Thyroid gland (tissue), 4 donors: ENCODE measurements at regions not wholly inside any gene's neighbourhood (a gene's known extent, or its start where the extent isn't known, plus 50 kb on each side); places are given as distances from the start of the nearest gene placed in this dataset.

Source experiments
- DNase-seq, 2 donors: peaks; one replicate each; pipeline ENCODE4 v3.0.0-alpha.2; 2019
- H3K27ac ChIP-seq, 3 donors: fragments of 200-600 bp; sonication (generic); 1 replicate in 2 of 3; 2 replicates in 1 of 3; pipeline ENCODE4 v1.5.1; 2016 to 2019; ENCODE audit warnings: mild to moderate bottlenecking in 1 of 3, moderate library complexity in 1 of 3
- H3K27me3 ChIP-seq: fragments of 200-600 bp; sonication (generic); one replicate; pipeline ENCODE4 v1.5.1; 2019
- H3K36me3 ChIP-seq, 2 donors: fragments of 200-600 bp; sonication (generic); one replicate each; pipeline ENCODE4 v1.5.1; 2016 to 2019
- H3K4me1 ChIP-seq, 2 donors: fragments of 200-600 bp; sonication (generic); one replicate each; pipeline ENCODE4 v1.5.1; 2017 to 2019
- H3K4me3 ChIP-seq, 3 donors: fragments of 200-600 bp; sonication (generic); replicated peaks in 1 of 3; 1 replicate in 2 of 3; 2 replicates in 1 of 3; pipeline ENCODE4 v1.5.1; 2016; ENCODE audit warnings: mild to moderate bottlenecking in 1 of 3
- H3K9me3 ChIP-seq: fragments of 200-600 bp; sonication (generic); one replicate; pipeline ENCODE4 v1.5.1; 2017
- CTCF ChIP-seq, 6 experiments: fragments of 200-600 bp in 3 of 6; fragments of 450-650 bp in 3 of 6; sonication (generic) in 3 of 6; IDR thresholded peaks; one replicate each; pipeline ENCODE4 v1.5.1; 2016 to 2019; ENCODE audit warnings: antibody characterized with exemption in 6 of 6, mild to moderate bottlenecking in 2 of 6, inconsistent platforms in 1 of 6, moderate library complexity in 1 of 6
- POLR2A ChIP-seq, 2 donors: fragments of 450-650 bp; IDR thresholded peaks; one replicate each; pipeline ENCODE4 v1.6.1; 2017; ENCODE audit warnings: antibody characterized with exemption in 2 of 2, mild to moderate bottlenecking in 2 of 2, moderate library complexity in 1 of 2
- WGBS, 2 donors: methylation state at CpG; one replicate each; pipeline ENCODE4 v1.1.5; 2017; 5-methylcytosine and 5-hydroxymethylcytosine counted together
- intact Hi-C: fragments of 100-400 bp; cut with DNase I; formaldehyde crosslinking; loops from one replicate; pipeline ENCODE4 v1.15.1; 2023

- H3K27ac ChIP-seq: peak overlapping the region; percentile 8 to 56 (median 41)
- TF ChIP-seq POLR2A (IDR thresholded peaks at IDR 0.05): no peak
- no peak for TF ChIP-seq CTCF (IDR thresholded peaks at IDR 0.05)
- DNase-seq: no peak
- intact Hi-C loops: loop anchor here (5.0 to 10.0 kb wide), 2 partner anchors 48 to 80 kb away; no protein-coding TSS in a partner anchor
- peaks cover under 1 to 2% of the 10 kb centered on the region in 2 donors for H3K36me3 ChIP-seq
- H3K9me3 ChIP-seq: no peaks in the 10 kb centered on the region
- 36 to 74% methylated on average over 6 to 12 of the region's 13 CpGs for WGBS, 2 donors
- H3K4me3 ChIP-seq: no peak overlapping the region
- H3K4me1 ChIP-seq: peaks cover 11 to 41% of the 10 kb centered on the region in 2 donors
- H3K27me3 ChIP-seq: no peaks in the 10 kb centered on the region
Observed at GRCh38 chr22:25364736-25365241, 145.3 kb downstream of the CRYBB2 start.

- no peaks in the 10 kb centered on the region for H3K27me3 ChIP-seq
- DNase-seq: no peak
- H3K9me3 ChIP-seq: no peaks in the 10 kb centered on the region
- H3K27ac ChIP-seq: peak overlapping the region in 1 of 3 donors; percentile 56
- H3K4me1 ChIP-seq: peaks cover 11 to 41% of the 10 kb centered on the region in 2 donors
- intact Hi-C loops: loop anchor here (5.0 to 10.0 kb wide), 2 partner anchors 47 to 79 kb away; no protein-coding TSS in a partner anchor
- H3K36me3 ChIP-seq: no peaks in the 10 kb centered on the region
- 73 to 85% methylated on average over 16 to 18 of the region's 34 CpGs for WGBS, 2 donors
- TF ChIP-seq POLR2A (IDR thresholded peaks at IDR 0.05): no peak
- no peak for TF ChIP-seq CTCF (IDR thresholded peaks at IDR 0.05)
- H3K4me3 ChIP-seq: no peak overlapping the region
Observed at GRCh38 chr22:25365491-25366261, 146.2 kb downstream of the CRYBB2 start.

- 80 to 88% methylated on average over 2 to 8 of the region's 10 CpGs for WGBS, 2 donors
- no peaks in the 10 kb centered on the region for H3K9me3 ChIP-seq
- no peak for DNase-seq
- TF ChIP-seq CTCF (IDR thresholded peaks at IDR 0.05): no peak
- TF ChIP-seq POLR2A (IDR thresholded peaks at IDR 0.05): no peak
- no peaks in the 10 kb centered on the region for H3K27me3 ChIP-seq
- no peaks in the 10 kb centered on the region for H3K36me3 ChIP-seq
- intact Hi-C loops: loop anchor here (5.0 to 10.0 kb wide), 2 partner anchors 46 to 78 kb away; no protein-coding TSS in a partner anchor
- H3K27ac ChIP-seq: peak overlapping the region in 1 of 3 donors; percentile 38
- peaks cover 11 to 41% of the 10 kb centered on the region in 2 donors for H3K4me1 ChIP-seq
- no peak overlapping the region for H3K4me3 ChIP-seq
Observed at GRCh38 chr22:25366408-25366807, 147.0 kb downstream of the CRYBB2 start.

- H3K4me3 ChIP-seq: no peak overlapping the region
- H3K4me1 ChIP-seq: peaks cover 11 to 39% of the 10 kb centered on the region in 2 donors
- no peaks in the 10 kb centered on the region for H3K9me3 ChIP-seq
- no peak overlapping the region for H3K27ac ChIP-seq
- WGBS, 2 donors: 92 to 94% methylated on average over 15 to 19 of the region's 20 CpGs
- TF ChIP-seq CTCF (IDR thresholded peaks at IDR 0.05): no peak
- TF ChIP-seq POLR2A (IDR thresholded peaks at IDR 0.05): no peak
- H3K36me3 ChIP-seq: no peaks in the 10 kb centered on the region
- no peak for DNase-seq
- intact Hi-C loops: loop anchor here (5.0 to 10.0 kb wide), 2 partner anchors 45 to 78 kb away; no protein-coding TSS in a partner anchor
- no peaks in the 10 kb centered on the region for H3K27me3 ChIP-seq
Observed at GRCh38 chr22:25366876-25367466, 147.5 kb downstream of the CRYBB2 start.
